AG09319 (cell line): ENCODE measurements at regions not wholly inside any gene's neighbourhood (a gene's known extent, or its start where the extent isn't known, plus 50 kb on each side); places are given as distances from the start of the nearest gene placed in this dataset.
"Not testable (repeated sequence)": the region's sequence is repeated elsewhere in the genome, so short reads cannot be mapped to it uniquely, and the experiment has no call there.

Source experiments
- DNase-seq: peaks from one replicate; pipeline ENCODE4 v3.0.0-alpha.2; 2010; ENCODE audit warnings: low read depth; ENCODE audit errors: extremely low read depth
- CTCF ChIP-seq: IDR thresholded peaks from 2 replicates; pipeline ENCODE4 v1.5.1; 2011; ENCODE audit warnings: low read depth, mild to moderate bottlenecking, inconsistent platforms, low read length, moderate library complexity

- no peak for DNase-seq
- TF ChIP-seq CTCF = no peak
Observed at GRCh38 chr3:177352424-177352823, 155.1 kb upstream of the TBL1XR1 start.

- no peak for TF ChIP-seq CTCF
- DNase-seq = no peak
Observed at GRCh38 chr3:177353140-177353539, 155.9 kb upstream of the TBL1XR1 start.

DNA sequence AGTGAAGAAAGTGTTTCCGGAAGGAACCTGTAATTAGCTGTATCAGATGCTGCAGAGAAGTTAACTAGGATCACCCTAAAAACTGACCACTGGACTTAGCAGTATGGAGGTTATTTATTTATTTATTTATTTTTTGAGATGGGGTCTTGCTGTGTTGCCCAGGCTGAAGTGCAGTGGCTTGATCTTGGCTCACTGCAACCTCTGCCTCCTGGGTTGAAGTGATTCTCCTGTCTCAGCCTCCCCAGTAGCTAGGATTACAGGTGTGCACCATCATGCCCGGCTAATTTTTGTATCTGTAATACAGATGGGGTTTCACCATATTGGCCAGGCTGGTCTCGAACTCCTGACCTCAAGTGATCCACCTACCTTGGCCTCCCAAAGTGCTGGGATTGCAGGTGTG is 156.6 kb upstream of the TBL1XR1 start:
- not testable (repeated sequence) for DNase-seq

DNA sequence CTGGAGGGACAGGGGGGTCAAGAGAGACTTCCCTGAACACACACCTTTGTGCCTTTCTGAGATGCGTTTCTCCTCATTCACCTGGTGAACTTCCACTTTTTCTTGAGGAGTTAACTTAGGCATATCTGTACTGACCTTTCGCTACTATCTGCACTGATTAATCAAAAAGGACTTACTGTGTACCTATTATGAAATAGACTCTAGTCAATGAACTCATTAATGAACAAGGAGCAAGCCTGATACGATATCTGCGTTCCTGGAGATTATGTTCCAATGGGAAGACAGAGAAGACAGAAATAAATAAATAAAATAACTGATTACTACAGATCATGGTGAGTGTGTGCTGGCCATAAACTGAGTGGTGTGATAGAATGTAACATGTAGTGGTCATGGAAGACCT is 157.2 kb upstream of the TBL1XR1 start:
- no peak for DNase-seq
- no peak for TF ChIP-seq CTCF

- TF ChIP-seq CTCF = no peak
- DNase-seq = no peak
Observed at GRCh38 chr3:177356113-177356512, 158.8 kb upstream of the TBL1XR1 start.

DNA sequence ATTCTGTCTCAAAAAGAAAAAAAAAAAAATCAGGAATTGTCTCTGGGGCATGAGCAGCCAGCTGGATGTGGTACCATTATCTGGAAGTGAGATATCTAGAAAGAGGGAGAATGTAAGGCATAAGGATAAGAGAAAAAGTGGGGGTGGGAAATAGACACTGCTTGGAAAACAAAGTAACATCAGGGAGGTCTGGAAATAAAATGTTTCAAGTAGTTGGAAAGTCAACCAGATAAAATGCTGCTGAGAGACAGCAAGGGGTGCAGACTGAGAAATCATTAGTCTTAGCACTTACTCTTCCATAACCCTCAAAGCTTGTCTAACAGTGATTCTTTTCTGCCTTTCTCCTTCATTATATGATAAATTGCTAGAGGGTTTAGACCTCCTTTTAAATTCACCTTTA is 159.7 kb upstream of the TBL1XR1 start:
- no peak for DNase-seq
- no peak for TF ChIP-seq CTCF

GRCh38 chr3:177357352-177358090 is 160.2 kb upstream of the TBL1XR1 start:
- no peak for TF ChIP-seq CTCF
- no peak for DNase-seq
